ENCODE measurements at regions not wholly inside any gene's neighbourhood (a gene's known extent, or its start where the extent isn't known, plus 50 kb on each side); places are given as distances from the start of the nearest gene placed in this dataset.

DNA sequence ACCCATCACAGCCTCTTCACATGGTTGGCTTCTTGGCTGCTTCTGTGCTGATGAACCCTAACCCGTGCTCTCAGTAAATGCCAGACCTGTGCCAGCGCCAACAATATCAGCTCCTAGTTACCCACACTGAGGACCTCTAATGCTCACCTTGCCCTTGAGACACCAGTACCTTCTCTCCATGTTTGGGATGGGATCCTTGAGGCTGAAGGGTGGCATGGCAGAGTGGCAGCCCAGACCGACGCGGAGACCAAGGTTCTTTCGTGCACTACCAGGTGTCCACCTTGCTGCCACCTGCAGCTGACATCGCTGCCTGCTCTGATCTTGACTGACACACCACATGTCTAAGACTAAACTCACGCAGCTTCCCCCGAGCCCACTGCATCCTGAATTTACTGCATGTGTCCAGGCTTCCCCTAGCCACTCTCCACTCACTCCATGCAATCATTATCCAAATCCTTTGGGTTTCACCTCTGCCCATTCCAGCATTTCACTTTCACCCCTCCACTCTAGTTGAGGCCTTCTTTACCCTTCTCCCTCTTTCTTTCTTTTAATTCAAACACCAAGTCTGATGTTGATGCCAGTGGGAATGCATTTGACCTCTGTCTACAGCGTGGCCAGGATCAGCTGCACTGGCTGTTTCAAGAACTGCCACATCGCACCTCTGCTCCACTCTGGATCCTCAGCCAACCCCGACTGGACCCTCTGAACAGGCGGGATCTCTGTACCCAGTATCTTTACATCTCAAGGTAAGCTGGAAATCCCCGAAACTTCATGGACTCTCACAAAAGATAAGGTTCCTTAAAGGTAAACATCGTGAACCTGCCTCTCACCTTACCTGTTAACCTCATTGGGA lies 294.9 kb downstream of the GLRX3 start:
- DNase-seq (ENCODE audit: low read depth): no peak

DNA sequence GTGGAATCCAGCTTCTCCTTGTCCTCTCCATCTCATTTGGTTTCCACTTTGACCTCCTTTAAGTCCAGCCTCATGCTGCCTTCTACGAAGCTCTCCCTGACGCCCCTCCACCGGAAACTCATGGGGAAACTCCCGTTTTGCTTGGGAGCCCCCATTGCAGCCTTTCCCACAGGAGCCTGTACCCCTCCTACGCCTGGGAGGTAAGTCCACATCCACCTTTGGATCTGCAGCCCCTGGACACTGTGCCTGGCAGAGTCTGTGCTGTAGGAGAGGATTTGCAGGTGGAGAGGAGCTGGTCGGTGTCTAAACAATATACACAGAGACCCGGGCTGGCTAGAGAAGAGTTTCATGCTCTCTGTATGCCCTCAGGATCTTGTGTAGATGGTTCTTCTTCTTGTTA lies 296.1 kb downstream of the GLRX3 start:
- no peak for DNase-seq (ENCODE audit: low read depth)

- DNase-seq (ENCODE audit: low read depth): no peak
Observed at GRCh38 chr10:130432850-130433249, 296.7 kb downstream of the GLRX3 start.

GRCh38 chr10:130434446-130435385 lies 298.5 kb downstream of the GLRX3 start:
- no peak for DNase-seq (ENCODE audit: low read depth)

GRCh38 chr10:130435961-130436360 lies 299.8 kb downstream of the GLRX3 start:
- no peak for DNase-seq (ENCODE audit: low read depth)

DNA sequence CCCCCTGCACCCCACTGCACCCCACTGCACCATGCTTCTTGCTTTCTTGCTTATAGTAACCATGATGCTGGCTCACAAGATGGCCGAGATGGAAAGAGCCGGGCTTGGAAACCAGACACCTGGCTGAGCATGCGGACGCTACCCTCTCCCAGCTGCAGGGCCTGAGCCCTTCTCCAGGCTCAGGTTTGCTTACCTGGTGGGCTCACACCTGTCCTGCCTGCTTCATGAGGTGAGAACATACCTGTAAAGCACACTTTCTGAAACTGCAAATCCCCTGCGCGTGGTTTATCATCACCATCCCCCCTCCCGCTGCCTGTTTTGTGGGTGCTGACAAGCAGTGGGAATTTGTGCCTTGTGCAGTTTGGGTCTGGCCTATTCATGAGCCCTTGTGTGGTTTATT lies 302.7 kb downstream of the GLRX3 start:
- no peak for DNase-seq (ENCODE audit: low read depth)

DNA sequence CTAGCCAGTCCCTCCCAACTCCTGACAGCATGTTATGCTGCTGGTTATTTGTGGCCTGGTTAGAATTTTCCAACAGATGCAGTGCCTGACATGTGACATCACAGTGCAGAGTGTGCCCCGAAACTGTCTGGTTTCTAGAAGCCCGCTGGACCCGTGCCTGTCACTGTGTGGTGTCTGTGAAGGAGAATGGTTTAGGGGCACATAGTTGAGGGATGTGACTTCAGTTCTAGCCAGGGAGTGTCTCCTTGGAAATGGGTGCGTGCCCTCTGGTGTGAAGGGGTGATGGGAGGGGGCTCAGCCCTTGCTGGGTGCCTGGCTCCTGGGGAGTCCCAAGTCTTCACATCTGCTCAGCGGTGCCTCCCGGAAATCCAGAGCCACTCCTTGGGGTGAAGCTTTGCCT lies 303.6 kb downstream of the GLRX3 start:
- DNase-seq (ENCODE audit: low read depth): no peak

DNA sequence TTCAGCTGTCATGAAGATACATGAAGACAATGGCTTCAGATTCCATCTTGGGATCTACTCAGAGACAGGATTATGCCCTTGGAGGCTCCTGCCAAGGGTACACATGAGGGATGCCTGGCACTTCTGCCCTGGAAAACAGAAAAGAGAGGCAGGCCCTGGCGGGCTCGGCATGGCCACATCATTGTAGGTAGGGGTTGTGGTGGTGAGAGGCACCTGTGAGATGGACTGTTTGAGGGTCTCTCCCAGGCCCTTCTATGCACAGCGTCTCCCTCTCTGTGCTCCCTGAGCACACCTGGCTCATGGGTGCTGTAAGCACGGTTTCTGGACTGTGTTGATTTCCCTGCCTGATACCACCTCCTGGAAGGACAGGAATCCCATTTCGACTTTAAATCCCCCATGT lies 304.3 kb downstream of the GLRX3 start:
- no peak for DNase-seq (ENCODE audit: low read depth)

GRCh38 chr10:130440971-130441370 lies 304.8 kb downstream of the GLRX3 start:
- DNase-seq (ENCODE audit: low read depth): no peak

- no peak for DNase-seq (ENCODE audit: low read depth)
Observed at GRCh38 chr10:130443066-130443465, 306.9 kb downstream of the GLRX3 start.

DNA sequence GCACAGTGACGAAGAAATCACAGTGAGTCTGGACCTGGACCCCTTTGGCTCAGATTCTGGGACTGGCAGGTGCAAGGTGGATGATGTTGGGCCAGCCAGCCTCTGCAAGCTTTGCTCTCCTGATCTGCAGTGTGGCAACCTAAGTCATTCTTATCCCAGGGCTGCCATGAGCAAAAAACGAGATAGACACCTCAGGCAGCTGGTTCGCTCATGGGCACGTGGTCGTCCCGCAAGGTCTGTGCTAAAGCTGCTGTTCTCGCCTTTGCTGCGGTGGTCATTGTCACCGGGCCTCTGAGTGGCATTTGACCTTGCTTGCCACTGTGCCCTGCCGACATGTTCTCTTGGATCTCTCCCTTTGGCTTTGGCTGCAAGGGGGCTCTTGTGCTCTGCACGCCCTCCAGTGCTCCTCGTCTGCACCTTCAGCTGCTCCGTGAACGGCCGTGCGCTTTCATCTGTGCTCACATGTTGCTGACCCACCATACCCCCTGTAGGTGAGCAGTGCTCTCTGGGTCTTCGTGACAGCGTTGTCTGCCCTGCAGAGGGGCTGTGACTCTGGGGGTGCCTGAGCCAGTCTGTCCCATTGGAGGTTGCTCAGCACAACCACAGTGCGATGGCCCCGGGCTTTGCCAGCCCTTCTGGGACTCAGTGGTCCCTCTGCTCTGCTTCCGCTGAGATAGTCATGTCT lies 317.0 kb downstream of the GLRX3 start:
- DNase-seq (ENCODE audit: low read depth): no peak

GRCh38 chr10:130453721-130454542 lies 317.7 kb downstream of the GLRX3 start:
- DNase-seq (ENCODE audit: low read depth): no peak

DNA sequence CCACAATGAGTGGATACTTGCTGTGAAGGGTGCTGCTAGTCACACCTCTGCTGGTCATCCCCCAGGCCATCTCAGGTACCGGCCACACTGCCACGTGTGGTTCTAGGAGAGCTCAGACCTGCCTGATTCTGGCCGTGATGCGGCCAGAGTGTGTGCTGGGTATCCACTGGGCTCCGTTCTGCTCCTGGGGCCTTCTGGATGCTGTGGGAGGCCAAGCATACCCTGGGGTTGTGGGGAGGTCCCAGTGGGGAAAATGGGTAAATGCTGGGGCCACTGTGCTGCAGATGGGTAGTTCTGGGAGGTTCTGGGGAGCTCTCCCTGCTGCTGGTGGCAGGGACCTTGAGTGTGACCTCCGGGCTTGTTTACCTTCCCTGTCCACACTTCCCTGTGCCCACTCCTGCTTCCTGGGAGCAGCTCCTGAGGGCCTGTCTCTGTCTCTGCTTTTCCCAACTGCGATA lies 318.4 kb downstream of the GLRX3 start:
- DNase-seq (ENCODE audit: low read depth): no peak

DNA sequence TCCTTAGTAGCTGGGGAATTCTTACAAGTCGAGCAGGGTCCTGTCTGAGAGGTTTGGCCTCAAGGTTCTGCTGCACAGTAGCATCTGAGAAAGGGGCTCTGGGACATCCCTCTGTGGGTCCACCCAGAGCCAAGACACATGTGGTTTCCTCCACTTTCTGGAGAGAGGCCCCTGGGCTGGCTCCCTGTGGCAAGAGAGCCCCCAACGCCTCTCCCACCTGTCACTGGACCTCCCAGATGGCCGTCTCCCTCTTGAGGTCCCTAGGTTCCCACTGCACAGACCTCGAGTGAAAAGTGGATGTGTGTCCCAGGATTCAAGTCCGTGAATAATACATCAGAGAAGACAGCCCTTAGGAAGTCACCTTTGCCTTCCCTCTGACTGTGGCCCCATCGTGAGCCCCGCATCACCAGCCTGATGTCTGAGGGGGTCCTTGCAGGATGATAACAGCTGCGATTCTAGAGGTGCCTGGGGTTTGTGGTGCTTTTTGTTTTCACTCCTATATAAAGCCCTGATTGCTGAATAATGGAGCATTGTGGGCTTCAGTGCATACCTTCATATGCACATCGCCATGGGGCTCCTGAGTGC lies 319.0 kb downstream of the GLRX3 start:
- DNase-seq (ENCODE audit: low read depth): no peak

- DNase-seq (ENCODE audit: low read depth): no peak
Observed at GRCh38 chr10:130455791-130456190, 319.6 kb downstream of the GLRX3 start.

DNA sequence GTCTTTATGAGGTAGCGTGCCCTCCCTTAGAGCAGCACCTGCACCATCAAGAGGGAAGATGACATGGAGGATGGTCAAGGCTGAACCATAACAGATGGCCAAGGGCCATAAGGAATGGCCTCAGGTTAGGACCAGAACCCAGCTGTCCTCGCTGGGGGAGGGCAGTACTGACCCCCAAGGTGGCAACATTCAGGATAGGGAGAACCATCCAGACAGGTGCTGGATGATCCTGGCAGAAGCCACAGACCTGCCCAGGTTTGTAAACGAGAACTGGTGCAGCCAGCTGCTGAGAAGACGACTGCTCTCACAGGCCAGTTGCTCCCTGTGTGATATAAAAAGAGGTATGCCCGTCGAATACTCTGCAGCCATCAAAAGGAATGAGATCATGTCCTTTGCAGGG lies 320.4 kb downstream of the GLRX3 start:
- DNase-seq (ENCODE audit: low read depth): no peak

DNA sequence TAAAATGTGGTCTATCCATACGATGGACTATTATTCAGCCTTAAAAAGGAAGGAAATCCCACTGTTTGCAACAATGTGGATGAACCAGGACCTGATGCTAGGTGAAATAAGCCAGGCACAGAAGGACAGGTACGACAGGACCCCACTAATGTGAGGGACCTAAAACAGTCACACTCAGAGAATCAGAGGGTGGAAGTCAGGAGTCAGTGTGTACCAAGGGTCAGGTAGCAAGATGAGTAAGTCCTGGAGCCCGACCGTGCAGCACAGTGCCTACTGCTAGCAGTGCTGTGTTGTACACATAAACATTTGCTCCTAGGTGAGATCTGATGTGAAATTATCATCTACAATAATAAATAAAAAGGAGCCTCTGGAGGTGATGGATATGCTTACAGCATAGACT lies 322.3 kb downstream of the GLRX3 start:
- no peak for DNase-seq (ENCODE audit: low read depth)

DNA sequence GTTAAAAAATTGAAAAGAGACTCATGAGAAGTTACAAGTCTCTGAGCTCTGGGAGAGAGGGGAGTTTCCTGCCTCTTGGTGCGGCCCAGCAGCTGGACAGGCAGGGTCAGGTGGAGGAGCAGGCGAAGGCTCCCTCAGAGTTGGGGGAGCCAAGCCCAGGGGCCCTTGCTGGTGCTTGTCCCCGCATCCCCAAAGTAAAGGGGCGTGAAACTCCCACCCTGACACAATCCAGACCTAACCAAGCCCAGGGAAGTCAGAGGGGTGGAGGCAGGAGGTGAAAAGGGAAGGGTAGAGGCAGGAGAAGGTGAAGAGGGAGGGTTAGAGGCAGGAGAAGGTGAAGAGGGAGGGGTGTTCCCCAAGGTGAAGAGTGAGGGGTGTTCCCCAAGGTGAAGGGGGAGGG lies 322.8 kb downstream of the GLRX3 start:
- DNase-seq (ENCODE audit: low read depth): no peak

DNA sequence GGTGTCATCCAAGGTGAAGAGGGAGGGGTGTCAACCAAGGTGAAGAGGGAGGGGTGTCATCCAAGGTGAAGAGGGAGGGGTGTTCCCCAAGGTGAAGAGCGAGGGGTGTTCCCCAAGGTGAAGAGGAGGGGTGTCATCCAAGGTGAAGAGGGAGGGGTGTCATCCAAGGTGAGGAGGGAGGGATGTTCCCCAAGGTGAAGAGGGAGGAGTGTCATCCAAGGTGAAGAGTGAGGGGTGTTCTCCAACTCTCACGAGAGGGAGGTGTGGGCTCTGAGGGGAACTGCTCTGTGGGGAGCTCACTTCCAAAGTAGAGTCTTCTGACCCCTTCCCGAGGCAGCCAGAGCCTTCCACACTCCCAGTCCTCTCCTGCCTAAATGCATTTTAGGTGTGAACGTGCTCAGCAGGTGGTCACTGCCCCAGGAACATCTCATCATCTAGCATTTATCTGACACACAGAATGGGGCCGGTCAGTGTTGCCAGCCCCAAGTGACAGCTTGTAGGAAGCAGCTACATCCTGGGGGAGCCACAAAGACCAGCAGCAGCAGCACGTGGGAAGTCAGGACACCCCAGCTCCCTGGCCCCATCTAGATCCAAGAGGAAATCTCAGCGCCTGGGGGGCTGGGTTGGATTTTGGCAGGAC lies 323.8 kb downstream of the GLRX3 start:
- no peak for DNase-seq (ENCODE audit: low read depth)

- DNase-seq (ENCODE audit: low read depth): no peak
Observed at GRCh38 chr10:130461631-130462030, 325.4 kb downstream of the GLRX3 start.
